ENCODE measurements at regions not wholly inside any gene's neighbourhood (a gene's known extent, or its start where the extent isn't known, plus 50 kb on each side); places are given as distances from the start of the nearest gene placed in this dataset.
"Not testable (repeated sequence)": the region's sequence is repeated elsewhere in the genome, so short reads cannot be mapped to it uniquely, and the experiment has no call there.

GRCh38 chr10:28993056-28993455 lies 295.8 kb upstream of the LYZL1 start:
- WGBS, 2 donors = 77 to 92% methylated on average over 8 of the region's 8 CpGs
- DNase-seq (ENCODE audit: low spot score in 2 of 2) = no peak
- intact Hi-C loops (cut with DNase I; ENCODE audit: low total_unique reads) = loop anchor here (5.0 kb wide), 1 partner anchor 326 kb away; no protein-coding TSS in a partner anchor
- H3K4me3 ChIP-seq (ENCODE audit: low read depth, poor library complexity, severe bottlenecking) = no peak overlapping the region
- TF ChIP-seq CTCF (IDR thresholded peaks at IDR 0.05) = no peak
- TF ChIP-seq POLR2A (IDR thresholded peaks at IDR 0.05) = no peak

GRCh38 chr10:28993861-28994260 lies 295.0 kb upstream of the LYZL1 start:
- WGBS, 2 donors = 68 to 73% methylated on average over 1 of the region's 1 CpG
- TF ChIP-seq POLR2A (IDR thresholded peaks at IDR 0.05) = no peak
- no peak for TF ChIP-seq CTCF (IDR thresholded peaks at IDR 0.05)
- no peak for DNase-seq (ENCODE audit: low spot score in 2 of 2)
- no peak overlapping the region for H3K4me3 ChIP-seq (ENCODE audit: low read depth, poor library complexity, severe bottlenecking)
- intact Hi-C loops (cut with DNase I; ENCODE audit: low total_unique reads) = loop anchor here (5.0 kb wide), 1 partner anchor 327 kb away; no protein-coding TSS in a partner anchor

- intact Hi-C loops (cut with DNase I; ENCODE audit: low total_unique reads) = loop anchor here (5.0 kb wide), 1 partner anchor 328 kb away; no protein-coding TSS in a partner anchor
- not testable (repeated sequence) for DNase-seq (ENCODE audit: low spot score in 2 of 2); H3K4me3 ChIP-seq (ENCODE audit: low read depth, poor library complexity, severe bottlenecking)
- WGBS, 2 donors = 94 to 95% methylated on average over 5 of the region's 5 CpGs
Measured at GRCh38 chr10:28994802-28995201, 294.1 kb upstream of the LYZL1 start.

- WGBS, 2 donors = 95% methylated on average over 4 of the region's 4 CpGs
- intact Hi-C loops (cut with DNase I; ENCODE audit: low total_unique reads) = no loop called here
- TF ChIP-seq POLR2A (IDR thresholded peaks at IDR 0.05) = no peak
- no peak for TF ChIP-seq CTCF (IDR thresholded peaks at IDR 0.05)
- H3K4me3 ChIP-seq (ENCODE audit: low read depth, poor library complexity, severe bottlenecking) = no peak overlapping the region
- no peak for DNase-seq (ENCODE audit: low spot score in 2 of 2)
Measured at GRCh38 chr10:28995497-28995896, 293.4 kb upstream of the LYZL1 start.

GRCh38 chr10:28996345-28996744 lies 292.5 kb upstream of the LYZL1 start:
- H3K4me3 ChIP-seq (ENCODE audit: low read depth, poor library complexity, severe bottlenecking) = no peak overlapping the region
- TF ChIP-seq CTCF (IDR thresholded peaks at IDR 0.05) (no peak), POLR2A (IDR thresholded peaks at IDR 0.05) (no peak)
- no peak for DNase-seq (ENCODE audit: low spot score in 2 of 2)
- intact Hi-C loops (cut with DNase I; ENCODE audit: low total_unique reads) = no loop called here
- 75 to 82% methylated on average over 6 of the region's 6 CpGs for WGBS, 2 donors

- 96 to 97% methylated on average over 6 of the region's 6 CpGs for WGBS, 2 donors
- intact Hi-C loops (cut with DNase I; ENCODE audit: low total_unique reads) = no loop called here
- H3K4me3 ChIP-seq (ENCODE audit: low read depth, poor library complexity, severe bottlenecking) = no peak overlapping the region
- DNase-seq (ENCODE audit: low spot score in 2 of 2) = no peak
- TF ChIP-seq POLR2A (IDR thresholded peaks at IDR 0.05) = no peak
- TF ChIP-seq CTCF (IDR thresholded peaks at IDR 0.05) = no peak
Measured at GRCh38 chr10:28996947-28997551, 291.8 kb upstream of the LYZL1 start.

Measured in lower leg skin (tissue), 4 donors.